Lung (tissue), 11 donors: ENCODE measurements at regions not wholly inside any gene's neighbourhood (a gene's known extent, or its start where the extent isn't known, plus 50 kb on each side); places are given as distances from the start of the nearest gene placed in this dataset.

Experiments
- ATAC-seq: fragments of 200-7000 bp; cut with Tn5 transposase; one replicate; pipeline ENCODE4 v1.9.1; 2020; ENCODE audit warnings: moderate number of reproducible peaks; ENCODE audit not compliant: insufficient read depth, low FRiP score
- DNase-seq, 3 donors: peaks; one replicate each; pipeline ENCODE4 v3.0.0-alpha.2; 2013 to 2017
- H3K27ac ChIP-seq, 2 donors: one replicate each; pipeline ENCODE4 v1.5.1; 2013; ENCODE audit warnings: mild to moderate bottlenecking in 2 of 2, moderate library complexity in 2 of 2, control low read depth in 1 of 2, inconsistent platforms in 1 of 2, low read depth in 1 of 2, low read length in 1 of 2
- H3K27me3 ChIP-seq, 3 donors: one replicate each; pipeline ENCODE4 v1.5.1; 2013; ENCODE audit warnings: low read length in 2 of 3; ENCODE audit not compliant: control insufficient read depth in 3 of 3, insufficient read depth in 3 of 3
- H3K36me3 ChIP-seq, 4 donors: one replicate each; pipeline ENCODE4 v1.5.1; 2013; ENCODE audit warnings: low read length in 4 of 4, mild to moderate bottlenecking in 1 of 4, moderate library complexity in 1 of 4; ENCODE audit not compliant: control insufficient read depth in 4 of 4, insufficient read depth in 4 of 4
- H3K4me1 ChIP-seq, 5 donors: one replicate each; pipeline ENCODE4 v1.5.1; 2013; ENCODE audit warnings: low read length in 5 of 5, mild to moderate bottlenecking in 2 of 5, moderate library complexity in 1 of 5; ENCODE audit not compliant: control insufficient read depth in 5 of 5, insufficient read depth in 5 of 5
- H3K4me3 ChIP-seq: one replicate; pipeline ENCODE4 v1.5.1; 2013; ENCODE audit warnings: mild to moderate bottlenecking, control low read depth, moderate library complexity
- H3K9ac ChIP-seq, 2 donors: one replicate each; pipeline ENCODE4 v1.5.1; 2013; ENCODE audit warnings: low read length in 2 of 2, control low read depth in 1 of 2; ENCODE audit not compliant: insufficient read depth in 1 of 2
- H3K9me3 ChIP-seq, 4 donors: one replicate each; pipeline ENCODE4 v1.5.1; 2013; ENCODE audit warnings: low read length in 3 of 4, mild to moderate bottlenecking in 1 of 4, moderate library complexity in 1 of 4; ENCODE audit not compliant: control insufficient read depth in 4 of 4, insufficient read depth in 3 of 4
- WGBS, 2 donors: extraction: QIAGEN DNeasy Blood & Tissue Kit; methylation state at CpG; one replicate each; pipeline ENCODE4 v1.1.7; 2013; 5-methylcytosine and 5-hydroxymethylcytosine counted together
- TF ChIP-seq, protein P1 (sequence below): IDR thresholded peaks from 2 replicates; pipeline ENCODE4 v1.5.1; 2012; ENCODE audit warnings: mild to moderate bottlenecking; ENCODE audit errors: control extremely low read depth, extremely low read depth
- donor health status: control.
- donor health status: control.
- donor health status: Bipolar disorder and iron deficiency.
- donor health status: healthy.
- donor health status: DM: yes; HTN: yes; CAD: no.

- TF ChIP-seq, protein P1, sequence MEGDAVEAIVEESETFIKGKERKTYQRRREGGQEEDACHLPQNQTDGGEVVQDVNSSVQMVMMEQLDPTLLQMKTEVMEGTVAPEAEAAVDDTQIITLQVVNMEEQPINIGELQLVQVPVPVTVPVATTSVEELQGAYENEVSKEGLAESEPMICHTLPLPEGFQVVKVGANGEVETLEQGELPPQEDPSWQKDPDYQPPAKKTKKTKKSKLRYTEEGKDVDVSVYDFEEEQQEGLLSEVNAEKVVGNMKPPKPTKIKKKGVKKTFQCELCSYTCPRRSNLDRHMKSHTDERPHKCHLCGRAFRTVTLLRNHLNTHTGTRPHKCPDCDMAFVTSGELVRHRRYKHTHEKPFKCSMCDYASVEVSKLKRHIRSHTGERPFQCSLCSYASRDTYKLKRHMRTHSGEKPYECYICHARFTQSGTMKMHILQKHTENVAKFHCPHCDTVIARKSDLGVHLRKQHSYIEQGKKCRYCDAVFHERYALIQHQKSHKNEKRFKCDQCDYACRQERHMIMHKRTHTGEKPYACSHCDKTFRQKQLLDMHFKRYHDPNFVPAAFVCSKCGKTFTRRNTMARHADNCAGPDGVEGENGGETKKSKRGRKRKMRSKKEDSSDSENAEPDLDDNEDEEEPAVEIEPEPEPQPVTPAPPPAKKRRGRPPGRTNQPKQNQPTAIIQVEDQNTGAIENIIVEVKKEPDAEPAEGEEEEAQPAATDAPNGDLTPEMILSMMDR: no peak
- Histone ChIP-seq H3K4me1 (no peaks in the 10 kb centered on the region), H3K9me3 (peaks cover 0 to 6% (median 0%) of the 10 kb centered on the region in 4 donors), H3K4me3 (no peak overlapping the region), H3K27ac (no peak overlapping the region), H3K36me3 (no peaks in the 10 kb centered on the region), H3K9ac (no peak overlapping the region), H3K27me3 (no peaks in the 10 kb centered on the region)
- WGBS, 2 donors: 48 to 69% methylated on average over 5 of the region's 5 CpGs
- ATAC-seq: no peak
- no peak for DNase-seq
These were observed 255.3 kb downstream of the SH3BP4 start for GRCh38 chr2:235206980-235207579.

GRCh38 chr2:235211056-235211455 is 259.2 kb downstream of the SH3BP4 start:
- no peak for DNase-seq
- no peaks in the 10 kb centered on the region for H3K4me1 ChIP-seq
- no peak overlapping the region for H3K4me3 ChIP-seq
- H3K27ac ChIP-seq: no peak overlapping the region
- no peak for ATAC-seq
- TF ChIP-seq, protein P1: no peak
- H3K27me3 ChIP-seq: no peaks in the 10 kb centered on the region
- no peaks in the 10 kb centered on the region for H3K36me3 ChIP-seq
- H3K9me3 ChIP-seq: peaks cover 0 to 3% (median 0%) of the 10 kb centered on the region in 4 donors
- 26 to 32% methylated on average over 2 of the region's 2 CpGs for WGBS, 2 donors
- no peak overlapping the region for H3K9ac ChIP-seq

GRCh38 chr2:235212501-235213158 is 260.8 kb downstream of the SH3BP4 start:
- H3K27me3 ChIP-seq: no peaks in the 10 kb centered on the region
- no peak for DNase-seq
- ATAC-seq: no peak
- H3K36me3 ChIP-seq: no peaks in the 10 kb centered on the region
- TF ChIP-seq, protein P1: no peak
- H3K9ac ChIP-seq: no peak overlapping the region
- no peaks in the 10 kb centered on the region for H3K4me1 ChIP-seq
- no peak overlapping the region for H3K27ac ChIP-seq
- H3K9me3 ChIP-seq: peaks cover 0 to 3% (median 0%) of the 10 kb centered on the region in 4 donors
- WGBS, 2 donors: 71 to 84% methylated on average over 5 of the region's 5 CpGs
- H3K4me3 ChIP-seq: no peak overlapping the region
